ENCODE measurements at regions not wholly inside any gene's neighbourhood (a gene's known extent, or its start where the extent isn't known, plus 50 kb on each side); places are given as distances from the start of the nearest gene placed in this dataset.

GRCh38 chr1:239067480-239067879 lies 318.9 kb upstream of the CHRM3 start:
- Mint-ChIP-seq H3K27me3 (ENCODE audit: insufficient read depth, unreplicated experiment) (no peaks in the 10 kb centered on the region), H3K4me1 (ENCODE audit: low read depth, unreplicated experiment) (no peaks in the 10 kb centered on the region), H3K9me3 (ENCODE audit: unreplicated experiment) (no peaks in the 10 kb centered on the region), H3K4me3 (ENCODE audit: unreplicated experiment) (no peak overlapping the region), H3K27ac (ENCODE audit: unreplicated experiment) (no peak overlapping the region), H3K36me3 (ENCODE audit: insufficient read depth, unreplicated experiment) (no peaks in the 10 kb centered on the region)
- intact Hi-C loops (cut with micrococcal nuclease; ENCODE audit: unreplicated experiment) = no loop called here
- ChIA-PET POLR2A (no interaction called here), CTCF (no interaction called here)
- Histone ChIP-seq H3K4me1 (no peaks in the 10 kb centered on the region), H3K9me3 (no peaks in the 10 kb centered on the region), H3K27me3 (replicated peaks; ENCODE audit: control insufficient read depth, insufficient read depth, low read length) (no peaks in the 10 kb centered on the region), H3K36me3 (ENCODE audit: control insufficient read depth, insufficient read depth, low read length) (no peaks in the 10 kb centered on the region), H3K4me3 (ENCODE audit: low read depth, low read length) (no peak overlapping the region)
- TF ChIP-seq CTCF (IDR thresholded peaks at IDR 0.05; ENCODE audit: insufficient read depth in 1 of 2, low read depth in 1 of 2, low read length in 1 of 2, severe bottlenecking in 1 of 2, unreplicated experiment in 1 of 2) = no peak
- DNase-seq = no peak
- BruUV-seq (replicated peaks) = no TSS peak

- H3K27me3 ChIP-seq (replicated peaks; ENCODE audit: control insufficient read depth, insufficient read depth, low read length) = no peaks in the 10 kb centered on the region
- H3K27ac Mint-ChIP-seq (ENCODE audit: unreplicated experiment) = no peak overlapping the region
- H3K9me3 ChIP-seq = no peaks in the 10 kb centered on the region
- POLR2A ChIA-PET = no interaction called here
- H3K4me1 ChIP-seq = no peaks in the 10 kb centered on the region
- H3K36me3 Mint-ChIP-seq (ENCODE audit: insufficient read depth, unreplicated experiment) = no peaks in the 10 kb centered on the region
- H3K36me3 ChIP-seq (ENCODE audit: control insufficient read depth, insufficient read depth, low read length) = no peaks in the 10 kb centered on the region
- CTCF ChIA-PET = no interaction called here
- no peak for TF ChIP-seq CTCF (IDR thresholded peaks at IDR 0.05; ENCODE audit: insufficient read depth in 1 of 2, low read depth in 1 of 2, low read length in 1 of 2, severe bottlenecking in 1 of 2, unreplicated experiment in 1 of 2)
- intact Hi-C loops (cut with micrococcal nuclease; ENCODE audit: unreplicated experiment) = no loop called here
- H3K4me1 Mint-ChIP-seq (ENCODE audit: low read depth, unreplicated experiment) = no peaks in the 10 kb centered on the region
- H3K4me3 ChIP-seq (ENCODE audit: low read depth, low read length) = no peak overlapping the region
- DNase-seq = no peak
- no peaks in the 10 kb centered on the region for H3K9me3 Mint-ChIP-seq (ENCODE audit: unreplicated experiment)
- H3K27me3 Mint-ChIP-seq (ENCODE audit: insufficient read depth, unreplicated experiment) = no peaks in the 10 kb centered on the region
- BruUV-seq (replicated peaks) = no TSS peak
- no peak overlapping the region for H3K4me3 Mint-ChIP-seq (ENCODE audit: unreplicated experiment)
Observed at GRCh38 chr1:239067058-239067457, 319.3 kb upstream of the CHRM3 start.

- no peak for DNase-seq
- POLR2A ChIA-PET = no interaction called here
- no peak overlapping the region for H3K27ac Mint-ChIP-seq (ENCODE audit: unreplicated experiment)
- BruUV-seq (replicated peaks) = no TSS peak
- no peaks in the 10 kb centered on the region for H3K27me3 ChIP-seq (replicated peaks; ENCODE audit: control insufficient read depth, insufficient read depth, low read length)
- H3K9me3 ChIP-seq = no peaks in the 10 kb centered on the region
- no peaks in the 10 kb centered on the region for H3K36me3 ChIP-seq (ENCODE audit: control insufficient read depth, insufficient read depth, low read length)
- no peak overlapping the region for H3K4me3 ChIP-seq (ENCODE audit: low read depth, low read length)
- no peaks in the 10 kb centered on the region for H3K4me1 ChIP-seq
- no peak for TF ChIP-seq CTCF (IDR thresholded peaks at IDR 0.05; ENCODE audit: insufficient read depth in 1 of 2, low read depth in 1 of 2, low read length in 1 of 2, severe bottlenecking in 1 of 2, unreplicated experiment in 1 of 2)
- intact Hi-C loops (cut with micrococcal nuclease; ENCODE audit: unreplicated experiment) = no loop called here
- H3K9me3 Mint-ChIP-seq (ENCODE audit: unreplicated experiment) = no peaks in the 10 kb centered on the region
- no peaks in the 10 kb centered on the region for H3K4me1 Mint-ChIP-seq (ENCODE audit: low read depth, unreplicated experiment)
- no peaks in the 10 kb centered on the region for H3K27me3 Mint-ChIP-seq (ENCODE audit: insufficient read depth, unreplicated experiment)
- no peaks in the 10 kb centered on the region for H3K36me3 Mint-ChIP-seq (ENCODE audit: insufficient read depth, unreplicated experiment)
- H3K4me3 Mint-ChIP-seq (ENCODE audit: unreplicated experiment) = no peak overlapping the region
- CTCF ChIA-PET = no interaction called here
Observed at GRCh38 chr1:239061770-239062169, 324.6 kb upstream of the CHRM3 start.

Measured in Caco-2 (cell line).